HG02623 (cell line): ENCODE measurements at regions not wholly inside any gene's neighbourhood (a gene's known extent, or its start where the extent isn't known, plus 50 kb on each side); places are given as distances from the start of the nearest gene placed in this dataset.
"Not testable (repeated sequence)": the region's sequence is repeated elsewhere in the genome, so short reads cannot be mapped to it uniquely, and the experiment has no call there.

Experiments used
- ATAC-seq: cut with Tn5 transposase; IDR thresholded peaks from one replicate; pipeline ENCODE4 v1.9.1; 2021; ENCODE audit warnings: moderate library complexity; ENCODE audit not compliant: unreplicated experiment

GRCh38 chr6:67458265-67458664 is 1176.8 kb upstream of the ADGRB3 start:
- ATAC-seq, result no peak

- no peak for ATAC-seq
These were observed 1183.2 kb upstream of the ADGRB3 start for GRCh38 chr6:67451874-67452273.

GRCh38 chr6:67450641-67451040 is 1184.4 kb upstream of the ADGRB3 start:
- ATAC-seq, result peak; percentile 77

- no peak for ATAC-seq
These were observed 1185.5 kb upstream of the ADGRB3 start for GRCh38 chr6:67449602-67450001.

GRCh38 chr6:67433124-67433523 is 1202.0 kb upstream of the ADGRB3 start:
- ATAC-seq, result no peak

GRCh38 chr6:67431076-67431475 is 1204.0 kb upstream of the ADGRB3 start:
- ATAC-seq, result no peak

GRCh38 chr6:67426686-67427085 is 1208.4 kb upstream of the ADGRB3 start:
- ATAC-seq, result not testable (repeated sequence)

- no peak for ATAC-seq
These were observed 1223.0 kb upstream of the ADGRB3 start for GRCh38 chr6:67412035-67412434.

GRCh38 chr6:67411036-67411435 is 1224.0 kb upstream of the ADGRB3 start:
- ATAC-seq, result no peak

GRCh38 chr6:67394254-67394653 is 1240.8 kb upstream of the ADGRB3 start:
- ATAC-seq, result no peak

- ATAC-seq, result no peak
These were observed 1241.7 kb upstream of the ADGRB3 start for GRCh38 chr6:67393356-67393755.

GRCh38 chr6:67391955-67392354 is 1243.1 kb upstream of the ADGRB3 start:
- no peak for ATAC-seq

GRCh38 chr6:67369679-67370078 is 1265.4 kb upstream of the ADGRB3 start:
- ATAC-seq, result no peak

GRCh38 chr6:67362976-67363375 is 1272.1 kb upstream of the ADGRB3 start:
- ATAC-seq, result no peak

GRCh38 chr6:67361264-67361663 is 1273.8 kb upstream of the ADGRB3 start:
- ATAC-seq, result no peak

- no peak for ATAC-seq
These were observed 1276.8 kb upstream of the ADGRB3 start for GRCh38 chr6:67358241-67358640.

- no peak for ATAC-seq
These were observed 1281.2 kb upstream of the ADGRB3 start for GRCh38 chr6:67353861-67354260.

GRCh38 chr6:67352717-67353116 is 1282.4 kb upstream of the ADGRB3 start:
- no peak for ATAC-seq

- ATAC-seq, result no peak
These were observed 1284.4 kb upstream of the ADGRB3 start for GRCh38 chr6:67350729-67351128.

GRCh38 chr6:67345946-67346345 is 1289.1 kb upstream of the ADGRB3 start:
- no peak for ATAC-seq

- no peak for ATAC-seq
These were observed 1299.1 kb upstream of the ADGRB3 start for GRCh38 chr6:67336014-67336413.

- no peak for ATAC-seq
These were observed 1303.8 kb upstream of the ADGRB3 start for GRCh38 chr6:67331304-67331703.

GRCh38 chr6:67328269-67328668 is 1306.8 kb upstream of the ADGRB3 start:
- no peak for ATAC-seq
